ENCODE measurements at regions not wholly inside any gene's neighbourhood (a gene's known extent, or its start where the extent isn't known, plus 50 kb on each side); places are given as distances from the start of the nearest gene placed in this dataset.

DNA sequence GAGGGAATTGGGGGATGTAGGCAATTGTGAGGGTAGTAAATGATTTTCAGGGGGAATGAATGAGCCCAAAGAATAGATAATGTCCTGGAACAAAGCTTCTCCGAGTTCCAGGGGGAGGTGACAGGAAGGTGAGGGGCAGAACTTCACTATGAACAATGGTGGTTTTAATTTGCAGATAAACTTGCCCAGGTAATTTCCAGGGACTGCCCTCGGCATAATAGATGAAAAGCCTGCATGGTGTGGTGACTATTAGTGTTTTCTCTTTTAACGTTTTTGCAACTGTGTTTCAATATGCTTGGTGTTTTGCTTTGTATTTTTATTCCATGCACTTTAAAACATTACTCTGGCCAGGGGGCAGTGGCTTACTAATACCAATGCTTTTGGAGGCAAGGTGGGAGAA lies 325.2 kb upstream of the RGS6 start:
- WGBS, result 74% methylated on average over 3 of the region's 3 CpGs
- H3K9me3 ChIP-seq, result no peaks in the 10 kb centered on the region
- no peak overlapping the region for H3K4me3 ChIP-seq
- no peaks in the 10 kb centered on the region for H3K27me3 ChIP-seq
- H3K36me3 ChIP-seq, result no peaks in the 10 kb centered on the region
- intact Hi-C loops (cut with DNase I), result no loop called here
- no peak for DNase-seq (ENCODE audit: extremely low spot score)
- H3K4me1 ChIP-seq, result peaks cover 0 to 21% (median 4%) of the 10 kb centered on the region in 4 donors
- no peak for TF ChIP-seq POLR2AphosphoS5 (IDR thresholded peaks at IDR 0.05)
- no peak for TF ChIP-seq POLR2A (IDR thresholded peaks at IDR 0.05; ENCODE audit: low read depth)
- TF ChIP-seq EP300 (IDR thresholded peaks at IDR 0.05), result no peak
- TF ChIP-seq, protein P1, sequence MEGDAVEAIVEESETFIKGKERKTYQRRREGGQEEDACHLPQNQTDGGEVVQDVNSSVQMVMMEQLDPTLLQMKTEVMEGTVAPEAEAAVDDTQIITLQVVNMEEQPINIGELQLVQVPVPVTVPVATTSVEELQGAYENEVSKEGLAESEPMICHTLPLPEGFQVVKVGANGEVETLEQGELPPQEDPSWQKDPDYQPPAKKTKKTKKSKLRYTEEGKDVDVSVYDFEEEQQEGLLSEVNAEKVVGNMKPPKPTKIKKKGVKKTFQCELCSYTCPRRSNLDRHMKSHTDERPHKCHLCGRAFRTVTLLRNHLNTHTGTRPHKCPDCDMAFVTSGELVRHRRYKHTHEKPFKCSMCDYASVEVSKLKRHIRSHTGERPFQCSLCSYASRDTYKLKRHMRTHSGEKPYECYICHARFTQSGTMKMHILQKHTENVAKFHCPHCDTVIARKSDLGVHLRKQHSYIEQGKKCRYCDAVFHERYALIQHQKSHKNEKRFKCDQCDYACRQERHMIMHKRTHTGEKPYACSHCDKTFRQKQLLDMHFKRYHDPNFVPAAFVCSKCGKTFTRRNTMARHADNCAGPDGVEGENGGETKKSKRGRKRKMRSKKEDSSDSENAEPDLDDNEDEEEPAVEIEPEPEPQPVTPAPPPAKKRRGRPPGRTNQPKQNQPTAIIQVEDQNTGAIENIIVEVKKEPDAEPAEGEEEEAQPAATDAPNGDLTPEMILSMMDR (IDR thresholded peaks at IDR 0.05), result no peak
- no peak overlapping the region for H3K27ac ChIP-seq (replicated peaks in 1 of 4)

DNA sequence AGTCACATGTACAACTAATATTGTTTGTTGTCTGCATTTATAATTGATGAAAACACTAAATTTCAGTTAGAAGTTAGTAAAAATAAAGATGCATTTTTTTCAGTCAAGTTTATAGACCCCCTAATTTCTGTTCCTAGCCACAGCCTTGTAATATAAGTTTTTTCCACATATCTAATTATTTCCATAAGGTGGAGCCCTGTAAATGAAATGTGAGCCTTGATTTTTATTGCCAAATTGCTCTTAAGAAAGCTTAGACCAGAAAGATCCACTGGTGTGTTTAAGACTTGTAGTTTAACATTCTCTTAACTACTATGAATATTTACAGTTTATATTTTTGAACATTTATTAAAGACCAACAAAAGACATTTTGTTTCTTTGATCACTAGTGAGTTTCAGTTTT lies 322.1 kb upstream of the RGS6 start:
- no peak for DNase-seq (ENCODE audit: extremely low spot score)
- no peaks in the 10 kb centered on the region for H3K9me3 ChIP-seq
- H3K36me3 ChIP-seq, result no peaks in the 10 kb centered on the region
- no peak overlapping the region for H3K27ac ChIP-seq (replicated peaks in 1 of 4)
- intact Hi-C loops (cut with DNase I), result no loop called here
- TF ChIP-seq POLR2AphosphoS5 (IDR thresholded peaks at IDR 0.05), result no peak
- no peak for TF ChIP-seq POLR2A (IDR thresholded peaks at IDR 0.05; ENCODE audit: low read depth)
- TF ChIP-seq, protein P1 (IDR thresholded peaks at IDR 0.05), result no peak
- TF ChIP-seq EP300 (IDR thresholded peaks at IDR 0.05), result no peak
- H3K27me3 ChIP-seq, result no peaks in the 10 kb centered on the region
- no peak overlapping the region for H3K4me3 ChIP-seq
- H3K4me1 ChIP-seq, result peaks cover 0 to 21% (median 4%) of the 10 kb centered on the region in 4 donors

DNA sequence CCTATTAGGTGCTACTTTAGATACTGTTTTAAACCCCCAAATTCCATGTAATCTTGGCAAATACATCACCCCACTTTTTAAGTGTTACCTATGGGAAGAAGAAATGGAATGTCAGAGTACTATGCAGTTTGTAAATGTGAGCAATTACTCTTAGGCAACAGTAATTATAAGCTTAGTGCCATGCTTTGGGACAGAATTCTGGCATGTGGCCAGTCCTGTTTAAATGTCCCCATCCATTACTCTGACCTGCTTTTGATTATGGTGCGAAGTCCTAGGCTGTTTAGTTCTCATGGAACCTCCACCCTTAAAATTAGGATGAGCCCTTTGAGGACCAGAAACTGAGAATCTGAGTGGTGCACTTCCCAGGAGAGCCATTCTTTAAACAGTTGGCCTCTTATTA lies 321.4 kb upstream of the RGS6 start:
- H3K27ac ChIP-seq (replicated peaks in 1 of 4), result no peak overlapping the region
- peaks cover 0 to 21% (median 4%) of the 10 kb centered on the region in 4 donors for H3K4me1 ChIP-seq
- H3K4me3 ChIP-seq, result no peak overlapping the region
- H3K9me3 ChIP-seq, result no peaks in the 10 kb centered on the region
- DNase-seq (ENCODE audit: extremely low spot score), result no peak
- intact Hi-C loops (cut with DNase I), result no loop called here
- no peaks in the 10 kb centered on the region for H3K27me3 ChIP-seq
- TF ChIP-seq EP300 (IDR thresholded peaks at IDR 0.05) (no peak), POLR2AphosphoS5 (IDR thresholded peaks at IDR 0.05) (no peak), POLR2A (IDR thresholded peaks at IDR 0.05; ENCODE audit: low read depth) (no peak)
- TF ChIP-seq, protein P1 (IDR thresholded peaks at IDR 0.05), result no peak
- 84% methylated on average over 1 of the region's 1 CpG for WGBS
- H3K36me3 ChIP-seq, result no peaks in the 10 kb centered on the region

DNA sequence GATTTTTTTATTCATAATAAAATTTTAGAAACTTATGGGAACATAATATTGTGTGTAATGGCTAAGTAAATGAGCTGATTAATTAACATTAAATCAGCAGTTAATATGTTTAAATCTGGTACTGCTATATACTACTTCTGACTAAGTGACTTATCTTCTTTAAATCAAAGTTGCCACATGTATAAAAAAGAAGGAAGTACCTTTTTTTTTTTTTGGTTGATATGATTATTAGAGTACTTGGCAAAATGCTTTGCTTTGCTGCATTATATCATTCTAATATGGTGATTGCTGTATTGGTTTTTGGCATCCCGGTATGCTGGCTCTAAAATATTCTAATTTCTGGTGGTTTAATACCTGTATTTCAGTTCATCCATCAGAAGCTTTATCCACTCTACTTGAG lies 319.1 kb upstream of the RGS6 start:
- Histone ChIP-seq H3K27ac (replicated peaks in 1 of 4) (no peak overlapping the region), H3K4me1 (peaks cover 0 to 8% (median 4%) of the 10 kb centered on the region in 4 donors), H3K4me3 (no peak overlapping the region), H3K36me3 (no peaks in the 10 kb centered on the region), H3K27me3 (no peaks in the 10 kb centered on the region), H3K9me3 (no peaks in the 10 kb centered on the region)
- TF ChIP-seq, protein P1 (IDR thresholded peaks at IDR 0.05), result no peak
- TF ChIP-seq POLR2AphosphoS5 (IDR thresholded peaks at IDR 0.05) (no peak), POLR2A (IDR thresholded peaks at IDR 0.05; ENCODE audit: low read depth) (no peak), EP300 (IDR thresholded peaks at IDR 0.05) (no peak)
- WGBS, result 100% methylated on average over 1 of the region's 1 CpG
- DNase-seq (ENCODE audit: extremely low spot score), result no peak
- intact Hi-C loops (cut with DNase I), result no loop called here

DNA sequence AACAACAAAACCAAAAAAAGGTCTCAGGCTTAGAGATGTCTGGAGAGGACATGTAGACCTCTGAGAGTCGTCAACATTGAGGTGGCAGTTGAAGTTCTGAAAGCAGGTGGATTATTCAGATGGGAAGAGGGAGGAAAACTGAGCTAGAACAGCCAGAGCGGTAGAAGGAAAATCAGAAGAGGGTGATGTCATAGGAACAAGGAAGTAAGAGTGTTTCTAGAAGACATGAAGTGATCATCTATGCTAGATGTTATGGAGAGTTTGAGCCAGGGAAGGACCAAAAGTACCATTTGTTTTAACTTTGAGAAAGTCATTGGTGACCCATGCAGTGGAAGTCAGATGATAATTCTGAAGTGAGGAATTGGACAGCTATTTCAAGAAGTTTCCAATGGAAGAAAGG lies 316.2 kb upstream of the RGS6 start:
- H3K36me3 ChIP-seq, result peaks cover 0 to 4% (median under 1%) of the 10 kb centered on the region in 4 donors
- H3K27me3 ChIP-seq, result no peaks in the 10 kb centered on the region
- DNase-seq (ENCODE audit: extremely low spot score), result no peak
- intact Hi-C loops (cut with DNase I), result no loop called here
- no peaks in the 10 kb centered on the region for H3K9me3 ChIP-seq
- H3K4me1 ChIP-seq, result peaks cover 0 to 3% (median under 1%) of the 10 kb centered on the region in 4 donors
- TF ChIP-seq EP300 (IDR thresholded peaks at IDR 0.05) (no peak), POLR2AphosphoS5 (IDR thresholded peaks at IDR 0.05) (no peak), POLR2A (IDR thresholded peaks at IDR 0.05; ENCODE audit: low read depth) (no peak)
- TF ChIP-seq, protein P1 (IDR thresholded peaks at IDR 0.05), result no peak
- H3K27ac ChIP-seq (replicated peaks in 1 of 4), result no peak overlapping the region
- H3K4me3 ChIP-seq, result no peak overlapping the region
- whole genome bisulfite sequencing, result 98% methylated on average over 2 of the region's 2 CpGs

All from esophagus muscularis mucosa (tissue), 4 donors.